Keratinocyte (primary cell): ENCODE measurements at regions not wholly inside any gene's neighbourhood (a gene's known extent, or its start where the extent isn't known, plus 50 kb on each side); places are given as distances from the start of the nearest gene placed in this dataset.

ENCODE experiments used
- DNase-seq: peaks from one replicate; pipeline ENCODE4 v3.0.0-alpha.2; 2011; ENCODE audit warnings: low read depth, missing footprints, low spot score
- FAIRE-seq: peaks from 2 replicates; lab custom pipeline; 2011; peaks lifted over from hg19 to GRCh38; lab: Jason Lieb, UNC
- H2AFZ ChIP-seq: 2 replicates; pipeline ENCODE4 v1.6.0; 2012; ENCODE audit warnings: low read length, control low read depth, inconsistent platforms; ENCODE audit not compliant: control insufficient read depth
- H3K27ac ChIP-seq: 2 replicates; pipeline ENCODE4 v1.5.1; 2011; ENCODE audit warnings: low read length; ENCODE audit not compliant: control insufficient read depth, insufficient read depth
- H3K27me3 ChIP-seq: 3 replicates; pipeline ENCODE4 v1.6.0; 2011; ENCODE audit warnings: low read length; ENCODE audit not compliant: control insufficient read depth, insufficient read depth; ENCODE audit errors: extremely low read depth
- H3K36me3 ChIP-seq, 2 experiments: 2 replicates in 1 of 2; 3 replicates in 1 of 2; pipeline ENCODE4 v1.5.1; 2011; ENCODE audit warnings: low read length in 2 of 2, mild to moderate bottlenecking in 1 of 2; ENCODE audit not compliant: control insufficient read depth in 2 of 2, insufficient read depth in 2 of 2; ENCODE audit errors: extremely low read depth in 1 of 2
- H3K4me1 ChIP-seq: 3 replicates; pipeline ENCODE4 v1.5.1; 2011; ENCODE audit warnings: low read length; ENCODE audit not compliant: control insufficient read depth, insufficient read depth; ENCODE audit errors: extremely low read depth
- H3K4me2 ChIP-seq: 3 replicates; pipeline ENCODE4 v1.6.0; 2011; ENCODE audit warnings: low read depth, low read length; ENCODE audit not compliant: control insufficient read depth, insufficient read depth; ENCODE audit errors: extremely low read depth
- H3K4me3 ChIP-seq, 3 experiments: fragments of 200-600 bp in 1 of 3; sonication (generic) in 1 of 3; 2 replicates in 2 of 3; 3 replicates in 1 of 3; pipeline ENCODE4 v1.5.1; 2011 to 2016; ENCODE audit warnings: low read length in 3 of 3, mild to moderate bottlenecking in 3 of 3, control low read depth in 2 of 3, inconsistent platforms in 1 of 3, low read depth in 1 of 3, mixed read lengths in 1 of 3, mixed run types in 1 of 3, moderate library complexity in 1 of 3; ENCODE audit not compliant: control insufficient read depth in 2 of 3, insufficient read depth in 2 of 3; ENCODE audit errors: extremely low read depth in 1 of 3
- H3K79me2 ChIP-seq: 2 replicates; pipeline ENCODE4 v1.6.0; 2012; ENCODE audit warnings: low read length; ENCODE audit not compliant: control insufficient read depth, insufficient read depth
- H3K9ac ChIP-seq: 3 replicates; pipeline ENCODE4 v1.6.0; 2011; ENCODE audit warnings: low read length; ENCODE audit not compliant: control insufficient read depth, insufficient read depth; ENCODE audit errors: extremely low read depth
- H3K9me1 ChIP-seq: 3 replicates; pipeline ENCODE4 v1.6.0; 2011; ENCODE audit warnings: low read length; ENCODE audit not compliant: control insufficient read depth, insufficient read depth; ENCODE audit errors: extremely low read depth
- H3K9me3 ChIP-seq: 2 replicates; pipeline ENCODE4 v1.5.1; 2012; ENCODE audit warnings: low read depth, low read length; ENCODE audit not compliant: control insufficient read depth
- H4K20me1 ChIP-seq: 3 replicates; pipeline ENCODE4 v1.6.0; 2011; ENCODE audit warnings: low read length; ENCODE audit not compliant: control insufficient read depth, insufficient read depth; ENCODE audit errors: extremely low read depth
- EZH2 ChIP-seq: IDR thresholded peaks from one replicate; pipeline ENCODE4 v1.6.1; 2012; ENCODE audit warnings: inconsistent platforms, mild to moderate bottlenecking, low read length, moderate library complexity
- dilution Hi-C: fragments of 300-500 bp; cut with MboI; formaldehyde crosslinking; loops from one replicate; pipeline ENCODE4 v1.7.0; 2020; ENCODE audit warnings: low sequenced_read_pairs; ENCODE audit not compliant: extremely low pct_ligation_motif_present
- TF ChIP-seq, protein P1 (sequence below), 3 experiments: IDR thresholded peaks in 1 of 3; conservative IDR thresholded peaks in 1 of 3; optimal IDR thresholded peaks in 1 of 3; 2 replicates in 2 of 3; 3 replicates in 1 of 3; pipeline versions ENCODE3 to v1.5.1; 2011; ENCODE audit warnings: low read length in 3 of 3, mild to moderate bottlenecking in 3 of 3, moderate library complexity in 2 of 3, control low read depth in 1 of 3, inconsistent platforms in 1 of 3; ENCODE audit not compliant: insufficient read depth in 2 of 3; ENCODE audit errors: extremely low read depth in 1 of 3

DNA sequence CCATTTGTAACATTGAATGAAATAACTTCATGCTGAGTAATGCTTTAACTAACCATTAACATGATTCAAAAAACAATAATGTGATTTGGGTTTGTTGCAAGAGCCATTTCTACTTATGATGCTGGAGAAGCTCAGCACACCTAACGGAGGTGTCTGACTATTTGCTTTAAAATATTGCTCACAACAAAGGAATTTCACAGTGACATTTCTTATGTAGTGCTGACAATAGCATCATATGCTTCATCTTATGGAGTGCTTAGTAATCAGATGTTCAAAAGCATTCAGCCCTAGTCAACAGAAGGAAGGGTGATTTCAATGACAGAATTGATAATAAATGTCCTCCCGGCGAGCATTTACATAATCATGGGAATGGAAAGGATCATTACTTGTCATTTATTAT is 1003.3 kb upstream of the COX7C start:
- no peaks in the 10 kb centered on the region for H3K4me1 ChIP-seq
- TF ChIP-seq EZH2 = no peak
- TF ChIP-seq, protein P1, sequence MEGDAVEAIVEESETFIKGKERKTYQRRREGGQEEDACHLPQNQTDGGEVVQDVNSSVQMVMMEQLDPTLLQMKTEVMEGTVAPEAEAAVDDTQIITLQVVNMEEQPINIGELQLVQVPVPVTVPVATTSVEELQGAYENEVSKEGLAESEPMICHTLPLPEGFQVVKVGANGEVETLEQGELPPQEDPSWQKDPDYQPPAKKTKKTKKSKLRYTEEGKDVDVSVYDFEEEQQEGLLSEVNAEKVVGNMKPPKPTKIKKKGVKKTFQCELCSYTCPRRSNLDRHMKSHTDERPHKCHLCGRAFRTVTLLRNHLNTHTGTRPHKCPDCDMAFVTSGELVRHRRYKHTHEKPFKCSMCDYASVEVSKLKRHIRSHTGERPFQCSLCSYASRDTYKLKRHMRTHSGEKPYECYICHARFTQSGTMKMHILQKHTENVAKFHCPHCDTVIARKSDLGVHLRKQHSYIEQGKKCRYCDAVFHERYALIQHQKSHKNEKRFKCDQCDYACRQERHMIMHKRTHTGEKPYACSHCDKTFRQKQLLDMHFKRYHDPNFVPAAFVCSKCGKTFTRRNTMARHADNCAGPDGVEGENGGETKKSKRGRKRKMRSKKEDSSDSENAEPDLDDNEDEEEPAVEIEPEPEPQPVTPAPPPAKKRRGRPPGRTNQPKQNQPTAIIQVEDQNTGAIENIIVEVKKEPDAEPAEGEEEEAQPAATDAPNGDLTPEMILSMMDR (optimal IDR thresholded peaks at IDR 0.05 in 1 of 3, IDR thresholded peaks at IDR 0.05 in 1 of 3, conservative IDR thresholded peaks at IDR 0.05 in 1 of 3; ENCODE audit: extremely low read depth in 1 of 3, insufficient read depth in 2 of 3, low read length in 3 of 3) = no peak
- DNase-seq = no peak
- H3K9me3 ChIP-seq = no peaks in the 10 kb centered on the region
- no peak for FAIRE-seq
- H3K27ac ChIP-seq = no peak overlapping the region
- no peak overlapping the region for H3K9ac ChIP-seq
- H3K4me3 ChIP-seq = no peak overlapping the region
- H3K9me1 ChIP-seq = no peaks in the 10 kb centered on the region
- no peak overlapping the region for H3K4me2 ChIP-seq
- no peaks in the 10 kb centered on the region for H3K27me3 ChIP-seq
- dilution Hi-C loops = no loop called here
- no peaks in the 10 kb centered on the region for H3K79me2 ChIP-seq
- H3K36me3 ChIP-seq = no peaks in the 10 kb centered on the region
- no peaks in the 10 kb centered on the region for H4K20me1 ChIP-seq
- H2AFZ ChIP-seq = no peak overlapping the region

DNA sequence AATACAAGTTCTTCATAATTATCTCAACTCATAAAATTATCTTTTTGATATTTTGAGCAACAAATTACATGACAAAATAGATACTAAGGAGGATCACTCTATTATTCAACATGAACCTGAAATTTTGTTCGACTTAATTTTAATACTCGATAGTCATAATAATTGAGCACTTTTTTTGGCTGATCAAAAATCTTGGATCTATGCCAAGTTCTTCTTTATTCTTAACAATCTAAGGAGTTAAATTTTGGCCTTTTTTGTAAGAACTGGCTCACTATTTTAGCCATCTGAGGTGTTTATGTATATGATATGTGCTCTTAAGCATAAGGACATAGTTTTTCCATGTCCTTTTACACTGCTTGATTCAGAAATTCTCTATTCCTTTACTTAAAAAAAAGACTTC is 996.1 kb upstream of the COX7C start:
- dilution Hi-C loops = no loop called here
- TF ChIP-seq, protein P1 (optimal IDR thresholded peaks at IDR 0.05 in 1 of 3, IDR thresholded peaks at IDR 0.05 in 1 of 3, conservative IDR thresholded peaks at IDR 0.05 in 1 of 3; ENCODE audit: extremely low read depth in 1 of 3, insufficient read depth in 2 of 3, low read length in 3 of 3) = no peak
- TF ChIP-seq EZH2 = no peak
- no peaks in the 10 kb centered on the region for H3K27me3 ChIP-seq
- no peaks in the 10 kb centered on the region for H3K4me1 ChIP-seq
- H4K20me1 ChIP-seq = no peaks in the 10 kb centered on the region
- H3K9me3 ChIP-seq = no peaks in the 10 kb centered on the region
- no peaks in the 10 kb centered on the region for H3K36me3 ChIP-seq
- H3K27ac ChIP-seq = no peak overlapping the region
- H3K4me3 ChIP-seq = no peak overlapping the region
- H3K79me2 ChIP-seq = no peaks in the 10 kb centered on the region
- no peak overlapping the region for H3K4me2 ChIP-seq
- FAIRE-seq (no peak), DNase-seq (no peak)
- H2AFZ ChIP-seq = no peak overlapping the region
- H3K9me1 ChIP-seq = no peaks in the 10 kb centered on the region
- H3K9ac ChIP-seq = no peak overlapping the region
